Activated CD4-positive, alpha-beta T cell treated with anti-CD3 and anti-CD28 coated beads, Interleukin-2, amount 10 ng/mL, durations not matched to agents 24 days and 14 days (primary cell): ENCODE measurements at regions not wholly inside any gene's neighbourhood (a gene's known extent, or its start where the extent isn't known, plus 50 kb on each side); places are given as distances from the start of the nearest gene placed in this dataset.

Experiments used
- DNase-seq: peaks from one replicate; pipeline ENCODE4 v3.0.0; 2022
- H3K27ac Mint-ChIP-seq: one replicate; pipeline ENCODE4 v1.8.0; 2022; ENCODE audit warnings: mild to moderate bottlenecking, mixed read lengths
- H3K27me3 Mint-ChIP-seq: one replicate; pipeline ENCODE4 v1.8.0; 2022; ENCODE audit warnings: mixed read lengths
- H3K36me3 Mint-ChIP-seq: one replicate; pipeline ENCODE4 v1.8.0; 2022; ENCODE audit warnings: low read depth, mild to moderate bottlenecking, mixed read lengths
- H3K4me1 Mint-ChIP-seq: one replicate; pipeline ENCODE4 v1.8.0; 2021; ENCODE audit warnings: mixed read lengths
- H3K4me3 Mint-ChIP-seq: one replicate; pipeline ENCODE4 v1.8.0; 2022; ENCODE audit warnings: mild to moderate bottlenecking, moderate library complexity, mixed read lengths
- H3K9me3 Mint-ChIP-seq: one replicate; pipeline ENCODE4 v1.8.0; 2021; ENCODE audit warnings: mixed read lengths
- intact Hi-C: fragments of 100-400 bp; cut with micrococcal nuclease; formaldehyde crosslinking; loops from one replicate; pipeline ENCODE4 v1.15.1; 2023

DNA sequence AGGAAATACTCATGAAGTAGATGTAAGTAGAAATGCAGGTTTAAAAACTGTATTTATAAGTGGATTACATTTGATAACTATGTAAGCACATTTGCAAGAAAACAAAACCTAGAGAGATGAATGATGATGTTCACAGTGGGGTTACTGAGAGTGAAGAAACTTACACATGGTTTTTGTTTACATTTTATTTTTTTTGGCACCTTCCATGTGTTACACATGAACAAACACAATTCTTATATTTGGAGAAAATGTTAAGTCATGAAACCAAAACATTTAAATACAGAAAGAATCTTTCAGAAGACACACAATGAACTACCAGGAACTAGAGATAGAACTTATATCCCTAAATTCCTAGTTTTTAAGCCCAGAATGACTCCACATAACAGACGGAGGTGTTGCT, 51.5 kb upstream of the SPATA31E1 start:
- intact Hi-C loops, result no loop called here
- H3K4me3 Mint-ChIP-seq, result no peak overlapping the region

More for the DNA sequence above, 51.5 kb upstream of the SPATA31E1 start:
- Mint-ChIP-seq H3K9me3 (no peaks in the 10 kb centered on the region), H3K27me3 (peaks cover 13% of the 10 kb centered on the region), H3K4me1 (no peaks in the 10 kb centered on the region), H3K27ac (no peak overlapping the region), H3K36me3 (no peaks in the 10 kb centered on the region)
- no peak for DNase-seq
